Testis (tissue), 2 donors: ENCODE measurements at regions not wholly inside any gene's neighbourhood (a gene's known extent, or its start where the extent isn't known, plus 50 kb on each side); places are given as distances from the start of the nearest gene placed in this dataset.

Source experiments
- DNase-seq: peaks from one replicate; pipeline ENCODE4 v3.0.0-alpha.2; 2019
- H3K27ac ChIP-seq, 2 donors: fragments of 200-600 bp; sonication (generic); one replicate each; pipeline ENCODE4 v1.5.1; 2019
- H3K27me3 ChIP-seq: fragments of 200-600 bp; sonication (generic); one replicate; pipeline ENCODE4 v1.5.1; 2019
- H3K36me3 ChIP-seq: fragments of 200-600 bp; sonication (generic); one replicate; pipeline ENCODE4 v1.5.1; 2017; ENCODE audit warnings: low read depth; ENCODE audit errors: missing control alignments
- H3K4me1 ChIP-seq: fragments of 200-600 bp; sonication (generic); one replicate; pipeline ENCODE4 v1.5.1; 2019
- H3K4me3 ChIP-seq, 2 donors: fragments of 200-600 bp; sonication (generic); one replicate each; pipeline ENCODE4 v1.5.1; 2017 to 2019
- H3K9me3 ChIP-seq: fragments of 200-600 bp; sonication (generic); one replicate; pipeline ENCODE4 v1.5.1; 2017
- POLR2A ChIP-seq: fragments of 450-650 bp; IDR thresholded peaks from one replicate; pipeline ENCODE4 v1.6.1; 2017; ENCODE audit warnings: antibody characterized with exemption, mild to moderate bottlenecking, moderate library complexity
- WGBS, 2 donors: methylation state at CpG; one replicate each; pipeline ENCODE4 v1.1.5; 2018; 5-methylcytosine and 5-hydroxymethylcytosine counted together
- intact Hi-C: fragments of 100-400 bp; cut with DNase I; formaldehyde crosslinking; loops from one replicate; pipeline ENCODE4 v1.15.1; 2023; ENCODE audit warnings: low total_unique reads
- TF ChIP-seq, protein P1 (sequence below), 3 experiments: fragments of 450-650 bp in 2 of 3; fragments of 200-600 bp in 1 of 3; sonication (generic) in 1 of 3; IDR thresholded peaks; one replicate each; pipeline ENCODE4 v1.5.1; 2016 to 2019; ENCODE audit warnings: antibody characterized with exemption in 3 of 3, mild to moderate bottlenecking in 2 of 3, moderate library complexity in 1 of 3

DNA sequence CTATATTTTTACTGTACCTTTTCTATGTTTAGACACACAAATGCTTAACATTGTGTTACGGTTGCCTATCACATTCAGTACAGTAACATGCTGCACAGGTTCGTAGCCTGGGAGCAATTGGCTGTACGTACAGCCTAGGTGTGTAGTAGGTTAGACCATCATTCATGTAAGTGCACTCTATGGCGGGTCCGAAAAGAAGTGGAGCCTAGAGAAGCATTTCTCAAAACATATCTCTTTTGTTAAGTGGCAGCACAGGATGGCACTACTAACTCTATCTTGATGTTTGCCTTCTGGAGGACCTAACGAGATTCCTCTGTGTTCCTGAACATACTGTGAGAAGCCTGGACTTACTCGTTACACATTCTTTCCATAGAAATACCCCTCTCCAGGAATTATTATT lies 132.3 kb upstream of the ADPGK start:
- Histone ChIP-seq H3K9me3 (no peaks in the 10 kb centered on the region), H3K36me3 (no peaks in the 10 kb centered on the region), H3K27me3 (no peaks in the 10 kb centered on the region), H3K27ac (no peak overlapping the region), H3K4me3 (no peak overlapping the region), H3K4me1 (no peaks in the 10 kb centered on the region)
- TF ChIP-seq POLR2A: no peak
- TF ChIP-seq, protein P1, sequence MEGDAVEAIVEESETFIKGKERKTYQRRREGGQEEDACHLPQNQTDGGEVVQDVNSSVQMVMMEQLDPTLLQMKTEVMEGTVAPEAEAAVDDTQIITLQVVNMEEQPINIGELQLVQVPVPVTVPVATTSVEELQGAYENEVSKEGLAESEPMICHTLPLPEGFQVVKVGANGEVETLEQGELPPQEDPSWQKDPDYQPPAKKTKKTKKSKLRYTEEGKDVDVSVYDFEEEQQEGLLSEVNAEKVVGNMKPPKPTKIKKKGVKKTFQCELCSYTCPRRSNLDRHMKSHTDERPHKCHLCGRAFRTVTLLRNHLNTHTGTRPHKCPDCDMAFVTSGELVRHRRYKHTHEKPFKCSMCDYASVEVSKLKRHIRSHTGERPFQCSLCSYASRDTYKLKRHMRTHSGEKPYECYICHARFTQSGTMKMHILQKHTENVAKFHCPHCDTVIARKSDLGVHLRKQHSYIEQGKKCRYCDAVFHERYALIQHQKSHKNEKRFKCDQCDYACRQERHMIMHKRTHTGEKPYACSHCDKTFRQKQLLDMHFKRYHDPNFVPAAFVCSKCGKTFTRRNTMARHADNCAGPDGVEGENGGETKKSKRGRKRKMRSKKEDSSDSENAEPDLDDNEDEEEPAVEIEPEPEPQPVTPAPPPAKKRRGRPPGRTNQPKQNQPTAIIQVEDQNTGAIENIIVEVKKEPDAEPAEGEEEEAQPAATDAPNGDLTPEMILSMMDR (IDR thresholded peaks at IDR 0.05): no peak
- WGBS, 2 donors: 74 to 76% methylated on average over 7 of the region's 7 CpGs
- DNase-seq: no peak
- intact Hi-C loops: no loop called here

DNA sequence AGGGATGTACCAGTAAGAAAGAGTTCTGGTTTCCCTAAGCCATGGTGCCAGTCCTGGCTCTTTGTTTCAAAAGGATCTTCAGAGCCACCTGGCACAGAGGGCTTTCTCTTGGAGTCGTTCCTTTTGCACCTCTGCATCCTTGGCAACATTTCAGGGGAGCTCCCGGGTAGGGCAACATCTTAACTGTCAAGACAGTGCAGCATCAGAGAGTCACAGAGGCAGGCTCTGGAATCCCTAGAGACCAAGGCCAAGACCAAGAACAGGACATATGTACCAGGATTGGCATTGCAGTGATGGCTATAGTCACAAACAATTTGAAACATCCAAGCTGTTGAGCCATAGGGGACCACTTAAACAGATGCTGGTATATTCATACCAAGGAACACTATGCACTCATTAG lies 129.4 kb upstream of the ADPGK start:
- intact Hi-C loops: no loop called here
- TF ChIP-seq, protein P1 (IDR thresholded peaks at IDR 0.05): no peak
- no peak for TF ChIP-seq POLR2A
- Histone ChIP-seq H3K27me3 (no peaks in the 10 kb centered on the region), H3K9me3 (no peaks in the 10 kb centered on the region), H3K36me3 (no peaks in the 10 kb centered on the region), H3K4me1 (no peaks in the 10 kb centered on the region), H3K27ac (no peak overlapping the region), H3K4me3 (no peak overlapping the region)
- no peak for DNase-seq
- 84 to 92% methylated on average over 2 of the region's 2 CpGs for WGBS, 2 donors

DNA sequence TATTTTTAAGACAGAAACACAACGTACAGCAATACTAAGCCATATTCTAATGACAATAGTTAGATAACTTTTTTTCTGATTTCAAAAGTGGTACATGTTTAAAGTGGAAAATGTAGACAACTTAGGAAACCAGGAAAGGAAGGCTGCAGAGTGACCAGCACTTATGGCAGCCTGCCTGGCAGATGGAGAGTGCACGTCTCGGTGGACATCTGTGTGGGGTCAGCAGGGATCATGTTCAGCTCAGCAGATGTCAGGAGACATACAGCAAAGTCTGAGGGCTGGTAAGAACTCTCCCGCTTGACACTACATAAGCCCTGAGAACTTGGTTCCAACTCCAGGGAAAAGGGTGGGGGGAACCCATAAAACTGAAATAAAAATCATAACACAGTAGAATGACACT lies 128.6 kb upstream of the ADPGK start:
- DNase-seq: no peak
- intact Hi-C loops: no loop called here
- Histone ChIP-seq H3K4me3 (no peak overlapping the region), H3K36me3 (no peaks in the 10 kb centered on the region), H3K27me3 (no peaks in the 10 kb centered on the region), H3K9me3 (no peaks in the 10 kb centered on the region), H3K27ac (no peak overlapping the region), H3K4me1 (no peaks in the 10 kb centered on the region)
- TF ChIP-seq, protein P1 (IDR thresholded peaks at IDR 0.05): no peak
- TF ChIP-seq POLR2A: no peak
- 50 to 55% methylated on average over 4 of the region's 4 CpGs for WGBS, 2 donors

DNA sequence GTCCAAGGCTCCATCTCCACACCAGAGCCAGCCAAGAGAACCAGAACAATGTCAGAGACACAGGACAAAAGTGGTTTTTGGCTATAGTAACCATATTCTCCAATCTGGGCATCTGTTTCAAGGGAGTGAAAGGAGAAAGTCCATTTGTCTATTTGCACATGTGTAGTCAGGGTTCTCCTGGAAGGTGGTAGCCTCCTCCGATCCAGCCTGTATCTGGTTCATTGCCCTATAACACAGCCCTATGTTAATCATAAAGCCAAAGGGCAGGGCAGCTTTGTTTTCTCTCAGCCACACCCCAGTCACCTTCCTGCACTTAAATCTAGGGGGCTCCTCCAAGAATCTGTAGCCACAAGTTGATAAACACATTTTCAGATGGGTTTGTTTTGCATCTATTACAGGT lies 128.1 kb upstream of the ADPGK start:
- H3K27me3 ChIP-seq: no peaks in the 10 kb centered on the region
- no peak for TF ChIP-seq POLR2A
- TF ChIP-seq, protein P1 (IDR thresholded peaks at IDR 0.05): no peak
- no peak for DNase-seq
- no peaks in the 10 kb centered on the region for H3K4me1 ChIP-seq
- H3K9me3 ChIP-seq: no peaks in the 10 kb centered on the region
- no peak overlapping the region for H3K4me3 ChIP-seq
- no peak overlapping the region for H3K27ac ChIP-seq
- H3K36me3 ChIP-seq: no peaks in the 10 kb centered on the region
- 94% methylated on average over 1 of the region's 1 CpG for WGBS, 2 donors
- intact Hi-C loops: no loop called here

DNA sequence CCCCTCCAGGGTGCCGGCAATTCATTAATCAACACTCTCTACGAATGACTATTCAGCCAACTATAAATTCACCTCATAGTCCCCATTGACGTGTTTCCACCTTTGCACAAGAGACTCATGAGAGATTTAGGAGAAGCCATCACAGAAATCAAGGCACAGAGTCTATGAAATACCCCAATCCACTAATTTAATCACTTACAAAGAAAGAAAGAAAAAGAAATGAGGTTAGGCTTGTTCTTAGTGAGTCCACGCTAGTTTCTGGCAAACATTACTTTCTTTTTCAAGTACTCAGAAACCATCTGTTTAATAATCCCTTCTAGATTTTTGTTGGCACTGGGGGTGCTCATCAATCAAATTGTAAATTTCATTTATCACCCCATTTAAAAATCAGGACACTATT lies 125.2 kb upstream of the ADPGK start:
- intact Hi-C loops: no loop called here
- WGBS, 2 donors: 82 to 84% methylated on average over 4 of the region's 4 CpGs

More for the DNA sequence above, 125.2 kb upstream of the ADPGK start:
- H3K9me3 ChIP-seq: no peaks in the 10 kb centered on the region
- H3K27me3 ChIP-seq: no peaks in the 10 kb centered on the region
- H3K27ac ChIP-seq: no peak overlapping the region
- no peaks in the 10 kb centered on the region for H3K4me1 ChIP-seq
- TF ChIP-seq, protein P1 (IDR thresholded peaks at IDR 0.05): no peak
- no peak for TF ChIP-seq POLR2A
- H3K36me3 ChIP-seq: no peaks in the 10 kb centered on the region
- no peak overlapping the region for H3K4me3 ChIP-seq
- DNase-seq: no peak
